ENCODE measurements at regions not wholly inside any gene's neighbourhood (a gene's known extent, or its start where the extent isn't known, plus 50 kb on each side); places are given as distances from the start of the nearest gene placed in this dataset.
"Not testable (repeated sequence)": the region's sequence is repeated elsewhere in the genome, so short reads cannot be mapped to it uniquely, and the experiment has no call there.

GRCh38 chr21:17270229-17270628, 242.6 kb upstream of the CXADR start:
- H3K4me1 Mint-ChIP-seq (ENCODE audit: low read depth): no peaks in the 10 kb centered on the region
- H3K4me3 Mint-ChIP-seq: no peak overlapping the region
- H3K27me3 Mint-ChIP-seq: peaks cover 2% of the 10 kb centered on the region
- H3K9me3 Mint-ChIP-seq (ENCODE audit: low read depth): no peaks in the 10 kb centered on the region
- H3K36me3 Mint-ChIP-seq: no peaks in the 10 kb centered on the region
- no peak overlapping the region for H3K27ac Mint-ChIP-seq

- no peaks in the 10 kb centered on the region for H3K36me3 Mint-ChIP-seq
- H3K27ac Mint-ChIP-seq: no peak overlapping the region
- no peaks in the 10 kb centered on the region for H3K27me3 Mint-ChIP-seq
- peaks cover 22% of the 10 kb centered on the region for H3K9me3 Mint-ChIP-seq (ENCODE audit: low read depth)
- H3K4me3 Mint-ChIP-seq: no peak overlapping the region
- H3K4me1 Mint-ChIP-seq (ENCODE audit: low read depth): no peaks in the 10 kb centered on the region
Measured at GRCh38 chr21:17279663-17280062, 233.2 kb upstream of the CXADR start.

GRCh38 chr21:17293016-17293562, 219.8 kb upstream of the CXADR start:
- H3K27ac Mint-ChIP-seq; H3K9me3 Mint-ChIP-seq (ENCODE audit: low read depth); H3K4me3 Mint-ChIP-seq; H3K27me3 Mint-ChIP-seq; H3K4me1 Mint-ChIP-seq (ENCODE audit: low read depth); H3K36me3 Mint-ChIP-seq: not testable (repeated sequence)

- Mint-ChIP-seq H3K9me3 (ENCODE audit: low read depth) (peaks cover 8% of the 10 kb centered on the region), H3K27me3 (no peaks in the 10 kb centered on the region), H3K4me3 (no peak overlapping the region), H3K27ac (no peak overlapping the region), H3K4me1 (ENCODE audit: low read depth) (no peaks in the 10 kb centered on the region), H3K36me3 (no peaks in the 10 kb centered on the region)
Measured at GRCh38 chr21:17295997-17296396, 216.8 kb upstream of the CXADR start.

GRCh38 chr21:17299576-17299975, 213.3 kb upstream of the CXADR start:
- not testable (repeated sequence) for H3K27me3 Mint-ChIP-seq; H3K27ac Mint-ChIP-seq; H3K36me3 Mint-ChIP-seq; H3K4me3 Mint-ChIP-seq; H3K4me1 Mint-ChIP-seq (ENCODE audit: low read depth); H3K9me3 Mint-ChIP-seq (ENCODE audit: low read depth)

- not testable (repeated sequence) for H3K4me1 Mint-ChIP-seq (ENCODE audit: low read depth); H3K27me3 Mint-ChIP-seq; H3K36me3 Mint-ChIP-seq; H3K4me3 Mint-ChIP-seq; H3K27ac Mint-ChIP-seq
- peaks cover 10% of the 10 kb centered on the region for H3K9me3 Mint-ChIP-seq (ENCODE audit: low read depth)
Measured at GRCh38 chr21:17327715-17328114, 185.1 kb upstream of the CXADR start.

- Mint-ChIP-seq H3K4me3 (no peak overlapping the region), H3K4me1 (ENCODE audit: low read depth) (no peaks in the 10 kb centered on the region), H3K9me3 (ENCODE audit: low read depth) (peaks cover 4% of the 10 kb centered on the region), H3K36me3 (no peaks in the 10 kb centered on the region), H3K27me3 (no peaks in the 10 kb centered on the region), H3K27ac (no peak overlapping the region)
Measured at GRCh38 chr21:17334484-17334883, 178.4 kb upstream of the CXADR start.

GRCh38 chr21:17340081-17340480, 172.8 kb upstream of the CXADR start:
- H3K27ac Mint-ChIP-seq: no peak overlapping the region
- H3K36me3 Mint-ChIP-seq: no peaks in the 10 kb centered on the region
- H3K4me3 Mint-ChIP-seq: no peak overlapping the region
- no peaks in the 10 kb centered on the region for H3K9me3 Mint-ChIP-seq (ENCODE audit: low read depth)
- H3K27me3 Mint-ChIP-seq: no peaks in the 10 kb centered on the region
- no peaks in the 10 kb centered on the region for H3K4me1 Mint-ChIP-seq (ENCODE audit: low read depth)

- Mint-ChIP-seq H3K27ac (no peak overlapping the region), H3K4me3 (no peak overlapping the region), H3K36me3 (no peaks in the 10 kb centered on the region), H3K27me3 (no peaks in the 10 kb centered on the region), H3K4me1 (ENCODE audit: low read depth) (no peaks in the 10 kb centered on the region), H3K9me3 (ENCODE audit: low read depth) (no peaks in the 10 kb centered on the region)
Measured at GRCh38 chr21:17343055-17343454, 169.8 kb upstream of the CXADR start.

- Mint-ChIP-seq H3K9me3 (ENCODE audit: low read depth) (no peaks in the 10 kb centered on the region), H3K27ac (no peak overlapping the region), H3K4me3 (no peak overlapping the region), H3K36me3 (no peaks in the 10 kb centered on the region), H3K27me3 (peaks cover 5% of the 10 kb centered on the region), H3K4me1 (ENCODE audit: low read depth) (no peaks in the 10 kb centered on the region)
Measured at GRCh38 chr21:17348357-17348756, 164.5 kb upstream of the CXADR start.

GRCh38 chr21:17348849-17349248, 164.0 kb upstream of the CXADR start:
- Mint-ChIP-seq H3K27ac (no peak overlapping the region), H3K4me3 (no peak overlapping the region), H3K4me1 (ENCODE audit: low read depth) (no peaks in the 10 kb centered on the region), H3K27me3 (peaks cover 5% of the 10 kb centered on the region), H3K9me3 (ENCODE audit: low read depth) (no peaks in the 10 kb centered on the region), H3K36me3 (no peaks in the 10 kb centered on the region)

- H3K27me3 Mint-ChIP-seq: peaks cover 5% of the 10 kb centered on the region
- H3K4me1 Mint-ChIP-seq (ENCODE audit: low read depth): no peaks in the 10 kb centered on the region
- no peaks in the 10 kb centered on the region for H3K36me3 Mint-ChIP-seq
- no peak overlapping the region for H3K27ac Mint-ChIP-seq
- no peak overlapping the region for H3K4me3 Mint-ChIP-seq
- no peaks in the 10 kb centered on the region for H3K9me3 Mint-ChIP-seq (ENCODE audit: low read depth)
Measured at GRCh38 chr21:17351766-17352165, 161.1 kb upstream of the CXADR start.

GRCh38 chr21:17352996-17353655, 159.7 kb upstream of the CXADR start:
- Mint-ChIP-seq H3K27ac (no peak overlapping the region), H3K36me3 (no peaks in the 10 kb centered on the region), H3K4me1 (ENCODE audit: low read depth) (no peaks in the 10 kb centered on the region), H3K4me3 (no peak overlapping the region), H3K27me3 (peaks cover 5% of the 10 kb centered on the region), H3K9me3 (ENCODE audit: low read depth) (no peaks in the 10 kb centered on the region)

- H3K27ac Mint-ChIP-seq: no peak overlapping the region
- H3K4me3 Mint-ChIP-seq: no peak overlapping the region
- H3K27me3 Mint-ChIP-seq: no peaks in the 10 kb centered on the region
- no peaks in the 10 kb centered on the region for H3K9me3 Mint-ChIP-seq (ENCODE audit: low read depth)
- H3K36me3 Mint-ChIP-seq: no peaks in the 10 kb centered on the region
- no peaks in the 10 kb centered on the region for H3K4me1 Mint-ChIP-seq (ENCODE audit: low read depth)
Measured at GRCh38 chr21:17359781-17360180, 153.1 kb upstream of the CXADR start.

GRCh38 chr21:17368748-17369363, 144.0 kb upstream of the CXADR start:
- no peaks in the 10 kb centered on the region for H3K4me1 Mint-ChIP-seq (ENCODE audit: low read depth)
- no peaks in the 10 kb centered on the region for H3K9me3 Mint-ChIP-seq (ENCODE audit: low read depth)
- H3K4me3 Mint-ChIP-seq: no peak overlapping the region
- peaks cover 6% of the 10 kb centered on the region for H3K27me3 Mint-ChIP-seq
- no peak overlapping the region for H3K27ac Mint-ChIP-seq
- H3K36me3 Mint-ChIP-seq: no peaks in the 10 kb centered on the region

GRCh38 chr21:17370263-17370662, 142.6 kb upstream of the CXADR start:
- Mint-ChIP-seq H3K27ac (no peak overlapping the region), H3K9me3 (ENCODE audit: low read depth) (no peaks in the 10 kb centered on the region), H3K4me1 (ENCODE audit: low read depth) (no peaks in the 10 kb centered on the region), H3K36me3 (no peaks in the 10 kb centered on the region), H3K4me3 (no peak overlapping the region), H3K27me3 (peaks cover 6% of the 10 kb centered on the region)

Data from activated naive CD8-positive, alpha-beta T cell (primary cell).